ENCODE measurements at regions not wholly inside any gene's neighbourhood (a gene's known extent, or its start where the extent isn't known, plus 50 kb on each side); places are given as distances from the start of the nearest gene placed in this dataset.
A peak's percentile ranks its signal among the peaks of the same experiment; 100 is the strongest.

DNA sequence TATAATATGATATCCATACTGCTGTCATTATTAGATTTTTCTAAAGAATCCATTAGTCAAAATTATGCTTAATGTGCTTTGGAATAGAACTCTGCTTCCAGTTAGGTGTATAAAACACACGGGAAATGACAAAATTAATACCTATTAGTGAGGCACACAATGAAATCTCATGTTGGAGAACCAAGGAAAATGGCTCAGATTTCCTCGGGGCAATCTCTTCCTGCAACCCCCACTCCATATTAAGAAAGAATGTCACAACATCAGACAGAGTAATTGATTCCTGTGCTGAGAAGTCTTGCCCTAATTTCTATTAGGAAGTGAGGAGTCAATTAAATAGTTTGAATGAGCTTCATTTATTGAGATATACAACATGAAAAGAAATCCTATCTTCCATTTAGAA lies 299.8 kb upstream of the KITLG start:
- TF ChIP-seq, protein P1, sequence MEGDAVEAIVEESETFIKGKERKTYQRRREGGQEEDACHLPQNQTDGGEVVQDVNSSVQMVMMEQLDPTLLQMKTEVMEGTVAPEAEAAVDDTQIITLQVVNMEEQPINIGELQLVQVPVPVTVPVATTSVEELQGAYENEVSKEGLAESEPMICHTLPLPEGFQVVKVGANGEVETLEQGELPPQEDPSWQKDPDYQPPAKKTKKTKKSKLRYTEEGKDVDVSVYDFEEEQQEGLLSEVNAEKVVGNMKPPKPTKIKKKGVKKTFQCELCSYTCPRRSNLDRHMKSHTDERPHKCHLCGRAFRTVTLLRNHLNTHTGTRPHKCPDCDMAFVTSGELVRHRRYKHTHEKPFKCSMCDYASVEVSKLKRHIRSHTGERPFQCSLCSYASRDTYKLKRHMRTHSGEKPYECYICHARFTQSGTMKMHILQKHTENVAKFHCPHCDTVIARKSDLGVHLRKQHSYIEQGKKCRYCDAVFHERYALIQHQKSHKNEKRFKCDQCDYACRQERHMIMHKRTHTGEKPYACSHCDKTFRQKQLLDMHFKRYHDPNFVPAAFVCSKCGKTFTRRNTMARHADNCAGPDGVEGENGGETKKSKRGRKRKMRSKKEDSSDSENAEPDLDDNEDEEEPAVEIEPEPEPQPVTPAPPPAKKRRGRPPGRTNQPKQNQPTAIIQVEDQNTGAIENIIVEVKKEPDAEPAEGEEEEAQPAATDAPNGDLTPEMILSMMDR (conservative IDR thresholded peaks at IDR 0.05; ENCODE audit: control insufficient read depth, insufficient read depth, low read depth, low read length), result no peak
- DNase-seq (ENCODE audit: low read depth), result no peak
- H3K4me3 ChIP-seq (ENCODE audit: control insufficient read depth, low read depth, low read length), result no peak overlapping the region

DNA sequence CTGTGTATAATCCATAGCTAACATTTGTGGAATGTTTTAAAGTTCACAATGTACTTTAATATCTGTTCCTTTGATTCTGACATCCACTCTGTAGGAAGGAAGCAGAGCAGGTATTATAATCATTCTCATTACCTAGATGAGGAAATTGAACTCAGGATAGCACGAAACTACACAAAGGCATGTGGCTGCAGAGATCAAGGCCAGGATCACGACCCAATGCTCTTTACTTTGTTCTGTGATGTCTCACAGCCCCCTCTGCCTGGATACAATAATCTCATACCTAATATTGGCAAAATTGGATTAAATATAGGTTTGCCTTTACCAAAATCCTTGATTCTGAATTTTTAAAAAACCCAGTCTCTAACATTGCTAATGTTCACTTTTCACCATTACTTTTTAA lies 298.0 kb upstream of the KITLG start:
- DNase-seq (ENCODE audit: low read depth), result no peak
- H3K4me3 ChIP-seq (ENCODE audit: control insufficient read depth, low read depth, low read length), result no peak overlapping the region
- TF ChIP-seq, protein P1 (conservative IDR thresholded peaks at IDR 0.05; ENCODE audit: control insufficient read depth, insufficient read depth, low read depth, low read length), result no peak

DNA sequence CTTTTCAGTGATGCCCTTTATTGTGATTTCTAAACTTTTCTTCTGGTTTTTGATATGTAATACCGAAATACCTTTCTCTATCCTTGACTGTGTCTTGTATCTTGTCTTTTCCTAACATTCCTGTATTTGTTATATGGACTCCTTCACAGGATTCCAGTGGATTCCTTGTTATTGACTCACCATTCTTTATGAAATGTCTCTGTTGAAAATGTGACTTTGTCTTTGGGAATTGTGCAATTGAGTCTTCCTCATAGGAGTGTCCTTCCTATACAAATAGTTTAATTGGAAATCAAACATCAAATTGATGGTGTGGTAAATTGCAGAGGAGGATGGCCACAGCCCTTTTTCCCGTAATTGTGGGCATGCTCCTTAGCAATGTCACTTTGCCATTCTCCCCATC lies 296.6 kb upstream of the KITLG start:
- DNase-seq (ENCODE audit: low read depth), result peak; percentile 39
- TF ChIP-seq, protein P1 (conservative IDR thresholded peaks at IDR 0.05; ENCODE audit: control insufficient read depth, insufficient read depth, low read depth, low read length), result no peak
- no peak overlapping the region for H3K4me3 ChIP-seq (ENCODE audit: control insufficient read depth, low read depth, low read length)

DNA sequence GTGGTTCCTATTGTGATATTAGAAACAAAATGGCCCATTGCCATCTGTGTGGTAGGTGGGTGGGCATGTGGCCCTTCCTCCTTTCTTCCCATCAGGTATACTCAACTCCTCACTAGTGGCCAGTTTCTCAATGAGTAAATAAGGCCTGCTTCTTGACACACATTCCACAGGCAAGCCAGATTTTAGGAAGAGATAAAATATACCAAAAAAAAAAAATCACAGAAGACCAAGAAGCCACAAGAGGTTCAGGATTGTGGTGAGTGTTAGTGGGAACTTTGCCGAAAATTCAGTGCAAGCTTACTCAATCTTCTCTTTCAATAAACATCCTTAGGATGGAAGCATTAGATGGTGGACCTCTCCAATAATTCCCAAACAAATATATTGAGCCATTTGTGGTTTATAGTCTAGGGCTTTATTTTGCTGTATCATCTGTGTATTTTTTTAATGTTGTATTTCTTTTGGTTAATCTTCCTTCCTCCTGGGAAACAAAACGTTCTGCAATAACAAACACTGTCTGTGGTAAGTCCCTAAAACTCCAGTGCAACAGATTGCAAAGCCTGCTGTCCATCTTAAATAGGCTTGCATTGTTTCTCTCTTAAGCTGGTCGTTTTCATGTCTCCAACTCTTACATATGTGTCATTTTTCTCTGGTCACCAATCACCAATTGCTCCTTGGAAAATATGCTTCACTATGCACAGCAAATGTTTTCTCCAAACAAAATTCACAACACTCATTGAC lies 289.9 kb upstream of the KITLG start:
- TF ChIP-seq, protein P1 (conservative IDR thresholded peaks at IDR 0.05; ENCODE audit: control insufficient read depth, insufficient read depth, low read depth, low read length), result no peak
- peak; percentile 61 for DNase-seq (ENCODE audit: low read depth)
- no peak overlapping the region for H3K4me3 ChIP-seq (ENCODE audit: control insufficient read depth, low read depth, low read length)

DNA sequence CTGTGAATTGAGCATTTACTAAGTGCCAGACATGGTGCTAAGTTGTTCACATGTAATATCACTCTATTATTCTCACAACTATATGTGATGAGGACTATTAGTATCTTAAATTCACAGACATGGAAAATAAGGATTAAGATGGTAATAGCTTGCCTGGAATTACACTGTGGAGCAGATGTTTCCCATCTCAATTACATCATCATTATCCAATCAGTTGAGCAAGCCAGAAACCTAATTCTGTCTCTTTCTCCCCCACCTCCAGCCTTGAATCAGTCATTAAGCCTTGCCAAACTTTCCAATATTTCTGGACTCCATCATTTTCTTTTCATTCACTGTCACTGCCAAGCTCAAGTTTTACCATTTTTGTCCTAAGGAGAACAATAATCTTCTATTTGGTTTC lies 287.8 kb upstream of the KITLG start:
- TF ChIP-seq, protein P1 (conservative IDR thresholded peaks at IDR 0.05; ENCODE audit: control insufficient read depth, insufficient read depth, low read depth, low read length), result no peak
- no peak overlapping the region for H3K4me3 ChIP-seq (ENCODE audit: control insufficient read depth, low read depth, low read length)
- peak; percentile 50 for DNase-seq (ENCODE audit: low read depth)

DNA sequence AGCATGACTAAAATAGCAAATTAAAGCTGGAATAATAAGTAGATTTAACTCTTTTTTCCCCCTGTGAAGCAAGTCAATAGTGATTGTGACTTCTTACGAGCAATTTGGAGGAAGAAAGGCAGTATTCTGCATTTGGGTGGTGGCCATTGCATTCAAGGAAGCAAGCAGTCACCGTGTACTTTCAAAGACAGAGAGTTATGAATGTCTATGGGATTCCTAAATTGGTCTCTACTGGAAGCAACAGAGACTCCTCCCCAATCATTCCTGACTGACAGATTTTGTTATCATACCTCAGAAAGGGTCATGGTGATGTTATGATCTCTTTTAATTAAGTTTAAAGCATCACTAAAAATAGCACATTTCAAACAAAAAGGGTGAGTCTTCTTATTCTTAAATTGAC lies 287.2 kb upstream of the KITLG start:
- no peak for DNase-seq (ENCODE audit: low read depth)
- TF ChIP-seq, protein P1 (conservative IDR thresholded peaks at IDR 0.05; ENCODE audit: control insufficient read depth, insufficient read depth, low read depth, low read length), result no peak
- H3K4me3 ChIP-seq (ENCODE audit: control insufficient read depth, low read depth, low read length), result no peak overlapping the region

All from fibroblast of mammary gland (primary cell).